Loucy (cell line): ENCODE measurements at regions not wholly inside any gene's neighbourhood (a gene's known extent, or its start where the extent isn't known, plus 50 kb on each side); places are given as distances from the start of the nearest gene placed in this dataset.

Experiments
- H2AFZ ChIP-seq: fragments of 200-600 bp; sonication (generic); 2 replicates; pipeline ENCODE4 v1.6.0; 2016; ENCODE audit warnings: antibody characterized with exemption, mild to moderate bottlenecking, low read length, moderate library complexity
- H3F3A ChIP-seq: fragments of 200-600 bp; 2 replicates; pipeline ENCODE4 v1.6.0; 2016; ENCODE audit warnings: antibody characterized with exemption, low read depth, mild to moderate bottlenecking
- H3K27me3 ChIP-seq: fragments of 200-600 bp; sonication (generic); 2 replicates; pipeline ENCODE4 v1.6.1; 2014; ENCODE audit warnings: low read length, mild to moderate bottlenecking; ENCODE audit not compliant: insufficient read depth, poor library complexity, severe bottlenecking
- H3K36me3 ChIP-seq: fragments of 200-600 bp; sonication (generic); 2 replicates; pipeline ENCODE4 v1.6.1; 2016; ENCODE audit warnings: low read length; ENCODE audit not compliant: insufficient read depth
- H3K4me1 ChIP-seq: fragments of 200-600 bp; sonication (generic); 2 replicates; pipeline ENCODE4 v1.5.1; 2014; ENCODE audit warnings: low read length, mild to moderate bottlenecking; ENCODE audit not compliant: insufficient read depth, poor library complexity, severe bottlenecking
- H3K4me2 ChIP-seq: fragments of 200-600 bp; sonication (generic); 2 replicates; pipeline ENCODE4 v1.6.0; 2014; ENCODE audit warnings: antibody characterized with exemption, low read length, low read depth, mild to moderate bottlenecking; ENCODE audit not compliant: poor library complexity, severe bottlenecking
- H3K4me3 ChIP-seq: fragments of 200-600 bp; sonication (generic); 2 replicates; pipeline ENCODE4 v1.5.1; 2014; ENCODE audit warnings: low read length, mild to moderate bottlenecking, mixed read lengths; ENCODE audit not compliant: poor library complexity, severe bottlenecking
- H3K79me2 ChIP-seq: fragments of 200-600 bp; sonication (generic); 2 replicates; pipeline ENCODE4 v1.6.1; 2014; ENCODE audit warnings: low read length; ENCODE audit not compliant: insufficient read depth
- H3K9ac ChIP-seq: fragments of 200-600 bp; sonication (generic); 2 replicates; pipeline ENCODE4 v1.6.0; 2014; ENCODE audit warnings: mild to moderate bottlenecking, low read depth, low read length, moderate library complexity; ENCODE audit not compliant: poor library complexity, severe bottlenecking
- H3K9me2 ChIP-seq: fragments of 200-600 bp; sonication (generic); replicated peaks from 2 replicates; pipeline ENCODE4 v1.6.1; 2016; ENCODE audit warnings: low read depth, low read length, mixed read lengths
- H3K9me3 ChIP-seq: fragments of 200-600 bp; sonication (generic); 2 replicates; pipeline ENCODE4 v1.6.1; 2014; ENCODE audit warnings: mild to moderate bottlenecking, antibody characterized with exemption, low read length, low read depth; ENCODE audit not compliant: insufficient read depth
- H4K20me1 ChIP-seq: fragments of 200-600 bp; sonication (generic); 2 replicates; pipeline ENCODE4 v1.6.0; 2014; ENCODE audit warnings: antibody characterized with exemption, low read length, mild to moderate bottlenecking; ENCODE audit not compliant: insufficient read depth, poor library complexity, severe bottlenecking
- EZH2phosphoT487 ChIP-seq: fragments of 200-600 bp; IDR thresholded peaks from 2 replicates; pipeline ENCODE4 v1.6.1; 2018; ENCODE audit warnings: antibody characterized with exemption, mild to moderate bottlenecking, moderate library complexity, borderline replicate concordance
- TF ChIP-seq, protein P1 (sequence below): fragments of 200-600 bp; sonication (generic); conservative IDR thresholded peaks from 2 replicates; pipeline ENCODE4 v1.5.1; 2014; ENCODE audit warnings: mild to moderate bottlenecking, antibody characterized with exemption, low read length

DNA sequence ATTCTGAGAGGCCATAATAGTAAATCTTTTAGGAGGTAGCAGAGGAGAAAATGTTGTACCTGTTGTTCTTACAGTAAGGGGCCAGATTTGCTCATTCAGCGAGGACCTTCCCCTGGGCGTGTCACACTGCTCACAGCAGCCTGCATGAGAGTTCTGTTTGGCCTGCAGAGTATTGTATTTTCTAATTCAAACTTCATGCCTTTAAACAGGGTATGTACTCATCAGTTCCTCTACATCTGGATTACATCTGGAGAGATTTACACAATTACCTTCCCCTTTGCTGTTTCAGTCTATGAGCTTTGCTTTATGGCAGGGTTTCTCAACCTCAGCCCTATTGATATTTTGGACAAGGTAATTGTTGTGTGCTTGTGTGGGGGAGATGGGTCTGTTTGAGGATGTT, 170.9 kb upstream of the STK32A start:
- no peaks in the 10 kb centered on the region for H3K36me3 ChIP-seq
- H2AFZ ChIP-seq: no peak overlapping the region
- H3F3A ChIP-seq: no peaks in the 10 kb centered on the region
- H4K20me1 ChIP-seq: no peaks in the 10 kb centered on the region
- H3K27me3 ChIP-seq: no peaks in the 10 kb centered on the region
- H3K9me3 ChIP-seq: no peaks in the 10 kb centered on the region
- H3K9me2 ChIP-seq: no peaks in the 10 kb centered on the region
- TF ChIP-seq, protein P1, sequence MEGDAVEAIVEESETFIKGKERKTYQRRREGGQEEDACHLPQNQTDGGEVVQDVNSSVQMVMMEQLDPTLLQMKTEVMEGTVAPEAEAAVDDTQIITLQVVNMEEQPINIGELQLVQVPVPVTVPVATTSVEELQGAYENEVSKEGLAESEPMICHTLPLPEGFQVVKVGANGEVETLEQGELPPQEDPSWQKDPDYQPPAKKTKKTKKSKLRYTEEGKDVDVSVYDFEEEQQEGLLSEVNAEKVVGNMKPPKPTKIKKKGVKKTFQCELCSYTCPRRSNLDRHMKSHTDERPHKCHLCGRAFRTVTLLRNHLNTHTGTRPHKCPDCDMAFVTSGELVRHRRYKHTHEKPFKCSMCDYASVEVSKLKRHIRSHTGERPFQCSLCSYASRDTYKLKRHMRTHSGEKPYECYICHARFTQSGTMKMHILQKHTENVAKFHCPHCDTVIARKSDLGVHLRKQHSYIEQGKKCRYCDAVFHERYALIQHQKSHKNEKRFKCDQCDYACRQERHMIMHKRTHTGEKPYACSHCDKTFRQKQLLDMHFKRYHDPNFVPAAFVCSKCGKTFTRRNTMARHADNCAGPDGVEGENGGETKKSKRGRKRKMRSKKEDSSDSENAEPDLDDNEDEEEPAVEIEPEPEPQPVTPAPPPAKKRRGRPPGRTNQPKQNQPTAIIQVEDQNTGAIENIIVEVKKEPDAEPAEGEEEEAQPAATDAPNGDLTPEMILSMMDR: no peak
- TF ChIP-seq EZH2phosphoT487: no peak
- H3K79me2 ChIP-seq: no peaks in the 10 kb centered on the region
- no peak overlapping the region for H3K4me3 ChIP-seq
- H3K4me2 ChIP-seq: no peak overlapping the region
- no peak overlapping the region for H3K9ac ChIP-seq
- no peaks in the 10 kb centered on the region for H3K4me1 ChIP-seq

DNA sequence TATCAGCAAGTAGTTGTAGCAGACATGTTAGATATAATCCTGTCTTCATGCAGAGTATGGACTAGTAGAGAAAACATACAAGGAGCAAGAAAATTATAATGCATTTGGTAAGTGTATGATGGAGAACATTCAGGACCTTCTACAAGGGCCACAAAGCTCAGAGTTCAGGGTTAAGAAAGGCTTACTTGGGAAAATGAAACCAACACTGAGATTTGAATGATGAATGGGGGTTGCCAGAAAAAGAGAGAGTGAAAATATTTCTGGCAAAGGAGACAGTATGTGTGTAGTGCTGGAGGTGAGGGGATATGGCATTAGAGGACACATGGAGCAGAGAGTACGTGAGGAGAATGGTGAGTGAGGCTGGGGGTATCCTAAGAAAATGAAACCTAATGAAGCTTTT, 169.8 kb upstream of the STK32A start:
- no peaks in the 10 kb centered on the region for H3F3A ChIP-seq
- H3K9ac ChIP-seq: no peak overlapping the region
- H3K4me3 ChIP-seq: no peak overlapping the region
- no peaks in the 10 kb centered on the region for H4K20me1 ChIP-seq
- no peaks in the 10 kb centered on the region for H3K79me2 ChIP-seq
- no peak overlapping the region for H3K4me2 ChIP-seq
- TF ChIP-seq, protein P1: no peak
- TF ChIP-seq EZH2phosphoT487: no peak
- no peaks in the 10 kb centered on the region for H3K36me3 ChIP-seq
- no peaks in the 10 kb centered on the region for H3K4me1 ChIP-seq
- H2AFZ ChIP-seq: no peak overlapping the region
- no peaks in the 10 kb centered on the region for H3K27me3 ChIP-seq
- no peaks in the 10 kb centered on the region for H3K9me3 ChIP-seq
- no peaks in the 10 kb centered on the region for H3K9me2 ChIP-seq

DNA sequence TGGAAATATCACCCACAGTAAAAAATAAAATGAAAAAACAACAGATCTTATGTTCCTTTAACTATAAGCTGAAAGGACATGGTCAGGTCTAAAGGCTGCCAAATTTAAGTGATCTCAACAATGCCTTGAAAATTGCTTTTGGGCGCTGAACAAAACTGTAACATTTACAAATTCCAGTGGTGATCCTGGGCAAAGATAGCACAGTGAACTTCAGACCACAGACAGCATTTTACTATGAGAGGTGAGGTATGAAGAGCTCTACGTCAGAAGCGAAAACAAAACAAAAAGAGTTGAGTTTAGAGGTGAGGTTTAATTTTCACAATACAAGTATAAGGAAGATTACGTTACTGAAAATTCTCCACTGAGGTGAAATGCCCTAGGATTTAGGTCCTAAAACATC, 165.8 kb upstream of the STK32A start:
- H3K4me3 ChIP-seq: no peak overlapping the region
- TF ChIP-seq EZH2phosphoT487: no peak
- TF ChIP-seq, protein P1: no peak
- H3K4me2 ChIP-seq: no peak overlapping the region
- no peaks in the 10 kb centered on the region for H3K36me3 ChIP-seq
- no peaks in the 10 kb centered on the region for H3K4me1 ChIP-seq
- H3K27me3 ChIP-seq: no peaks in the 10 kb centered on the region
- H3K9me2 ChIP-seq: no peaks in the 10 kb centered on the region
- no peak overlapping the region for H3K9ac ChIP-seq
- H4K20me1 ChIP-seq: no peaks in the 10 kb centered on the region
- H2AFZ ChIP-seq: no peak overlapping the region
- no peaks in the 10 kb centered on the region for H3K79me2 ChIP-seq
- no peaks in the 10 kb centered on the region for H3K9me3 ChIP-seq
- no peaks in the 10 kb centered on the region for H3F3A ChIP-seq
